Prostate gland (tissue), 2 donors: ENCODE measurements at regions not wholly inside any gene's neighbourhood (a gene's known extent, or its start where the extent isn't known, plus 50 kb on each side); places are given as distances from the start of the nearest gene placed in this dataset.

Source experiments
- DNase-seq: peaks from one replicate; pipeline ENCODE4 v3.0.0-alpha.2; 2019; ENCODE audit warnings: low spot score
- H3K27ac ChIP-seq, 2 donors: fragments of 200-600 bp; sonication (generic); 2 replicates each; pipeline ENCODE4 v1.5.1; 2017 to 2019
- H3K27me3 ChIP-seq: fragments of 200-600 bp; sonication (generic); replicated peaks from 2 replicates; pipeline ENCODE4 v1.5.1; 2019; ENCODE audit not compliant: insufficient read depth
- H3K36me3 ChIP-seq, 2 donors: fragments of 200-600 bp; sonication (generic); 1 replicate in 1 of 2; 2 replicates in 1 of 2; pipeline versions ENCODE4 v1.5.1 to v1.8.1; 2017 to 2019
- H3K4me1 ChIP-seq: fragments of 200-600 bp; sonication (generic); replicated peaks from 2 replicates; pipeline ENCODE4 v1.5.1; 2019
- H3K4me3 ChIP-seq, 2 donors: fragments of 200-600 bp; sonication (generic); 2 replicates each; pipeline ENCODE4 v1.5.1; 2017 to 2019
- H3K9me3 ChIP-seq: fragments of 200-600 bp; sonication (generic); 2 replicates; pipeline ENCODE4 v1.5.1; 2017
- POLR2A ChIP-seq: fragments of 450-650 bp; IDR thresholded peaks from one replicate; pipeline ENCODE4 v1.6.1; 2016; ENCODE audit warnings: antibody characterized with exemption, mild to moderate bottlenecking
- POLR2AphosphoS5 ChIP-seq: sonication (generic); formaldehyde crosslinking; IDR thresholded peaks from one replicate; pipeline ENCODE4 v1.6.1; 2017; ENCODE audit warnings: antibody characterized with exemption
- WGBS: methylation state at CpG from one replicate; pipeline ENCODE4 v1.1.5; 2018; 5-methylcytosine and 5-hydroxymethylcytosine counted together
- intact Hi-C: fragments of 100-400 bp; cut with DNase I; formaldehyde crosslinking; loops from one replicate; pipeline ENCODE4 v1.14.2; 2022
- TF ChIP-seq, protein P1 (sequence below), 4 experiments: fragments of 200-600 bp in 2 of 4; fragments of 450-650 bp in 2 of 4; sonication (generic) in 2 of 4; IDR thresholded peaks; 1 replicate in 3 of 4; 2 replicates in 1 of 4; pipeline ENCODE4 v1.5.1; 2016 to 2019; ENCODE audit warnings: antibody characterized with exemption in 4 of 4, mild to moderate bottlenecking in 2 of 4, moderate library complexity in 2 of 4

DNA sequence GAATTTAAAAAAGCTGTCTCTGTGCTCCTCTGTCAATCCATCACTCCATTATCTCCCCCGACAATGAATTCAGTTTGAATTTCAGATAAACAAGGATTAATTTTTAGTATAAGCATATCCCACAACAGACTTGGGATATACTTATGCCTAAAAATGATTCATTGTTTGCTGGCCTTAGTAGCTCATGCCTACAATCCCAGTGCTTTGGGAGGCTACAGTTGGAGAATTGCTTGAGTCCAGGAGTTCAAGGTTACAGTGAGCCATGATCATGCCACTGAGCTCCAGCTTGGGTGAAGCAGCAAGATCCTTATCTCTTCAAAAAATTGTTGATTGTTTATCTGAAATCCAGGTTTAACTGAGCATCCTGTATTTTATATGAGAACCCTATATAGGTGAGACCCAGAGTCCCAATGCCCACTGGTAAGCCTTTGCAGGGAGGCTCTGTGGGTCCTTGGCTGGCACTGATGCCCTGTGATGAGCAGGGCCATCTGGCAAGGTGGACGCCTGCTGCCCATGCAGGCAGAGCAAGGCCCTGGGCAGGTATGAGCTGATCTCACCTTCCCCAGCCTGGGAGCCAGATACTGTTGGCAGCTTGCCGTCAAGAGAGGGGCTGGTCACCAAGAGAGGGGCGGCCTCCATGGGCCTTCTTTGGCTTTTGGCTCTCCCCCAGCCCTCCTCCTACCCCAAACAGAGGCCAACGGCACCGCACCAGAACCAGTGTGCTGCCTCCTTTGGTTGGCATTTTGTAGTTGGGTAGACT is 158.7 kb downstream of the SEC14L1 start:
- no peaks in the 10 kb centered on the region for H3K27me3 ChIP-seq
- H3K4me1 ChIP-seq: no peaks in the 10 kb centered on the region
- WGBS: 87% methylated on average over 6 of the region's 6 CpGs
- no peaks in the 10 kb centered on the region for H3K9me3 ChIP-seq
- no peak overlapping the region for H3K27ac ChIP-seq
- no peak overlapping the region for H3K4me3 ChIP-seq
- intact Hi-C loops: no loop called here
- DNase-seq: no peak
- TF ChIP-seq POLR2A (no peak), POLR2AphosphoS5 (no peak)
- TF ChIP-seq, protein P1, sequence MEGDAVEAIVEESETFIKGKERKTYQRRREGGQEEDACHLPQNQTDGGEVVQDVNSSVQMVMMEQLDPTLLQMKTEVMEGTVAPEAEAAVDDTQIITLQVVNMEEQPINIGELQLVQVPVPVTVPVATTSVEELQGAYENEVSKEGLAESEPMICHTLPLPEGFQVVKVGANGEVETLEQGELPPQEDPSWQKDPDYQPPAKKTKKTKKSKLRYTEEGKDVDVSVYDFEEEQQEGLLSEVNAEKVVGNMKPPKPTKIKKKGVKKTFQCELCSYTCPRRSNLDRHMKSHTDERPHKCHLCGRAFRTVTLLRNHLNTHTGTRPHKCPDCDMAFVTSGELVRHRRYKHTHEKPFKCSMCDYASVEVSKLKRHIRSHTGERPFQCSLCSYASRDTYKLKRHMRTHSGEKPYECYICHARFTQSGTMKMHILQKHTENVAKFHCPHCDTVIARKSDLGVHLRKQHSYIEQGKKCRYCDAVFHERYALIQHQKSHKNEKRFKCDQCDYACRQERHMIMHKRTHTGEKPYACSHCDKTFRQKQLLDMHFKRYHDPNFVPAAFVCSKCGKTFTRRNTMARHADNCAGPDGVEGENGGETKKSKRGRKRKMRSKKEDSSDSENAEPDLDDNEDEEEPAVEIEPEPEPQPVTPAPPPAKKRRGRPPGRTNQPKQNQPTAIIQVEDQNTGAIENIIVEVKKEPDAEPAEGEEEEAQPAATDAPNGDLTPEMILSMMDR (IDR thresholded peaks at IDR 0.05): no peak
- H3K36me3 ChIP-seq: no peaks in the 10 kb centered on the region

DNA sequence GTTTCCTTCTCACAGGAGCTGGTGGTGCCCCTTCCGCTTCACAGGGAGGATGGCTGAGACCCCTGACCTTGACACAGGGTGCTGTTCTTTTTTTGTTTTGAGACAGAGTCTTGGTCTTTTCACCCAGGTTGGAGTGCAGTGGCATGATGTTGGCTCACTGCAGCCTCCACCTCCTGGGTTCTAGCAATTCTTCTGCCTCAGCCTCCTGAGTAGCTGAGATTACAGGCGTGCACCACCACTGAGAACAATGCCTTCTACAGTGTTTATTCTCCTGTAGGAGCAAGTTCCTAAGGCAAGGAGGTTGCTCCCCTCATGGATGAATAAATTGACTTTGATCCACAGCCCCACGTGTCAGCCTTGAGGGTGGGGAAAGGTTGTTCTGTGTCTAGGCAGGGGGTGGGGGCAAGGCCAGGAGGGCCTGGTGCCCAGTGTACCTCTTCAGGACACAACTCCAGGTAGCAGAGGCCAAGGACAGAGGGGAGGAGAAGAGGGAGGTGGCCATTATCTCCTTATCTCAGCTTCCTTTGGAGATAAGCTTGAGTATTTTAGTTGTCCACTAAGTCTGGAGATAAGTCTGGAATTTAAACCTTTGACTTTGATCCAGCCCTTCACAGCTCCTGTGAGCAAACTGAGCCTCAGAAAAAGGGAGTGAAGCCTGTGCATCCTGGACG is 159.4 kb downstream of the SEC14L1 start:
- TF ChIP-seq, protein P1 (IDR thresholded peaks at IDR 0.05): no peak
- TF ChIP-seq POLR2A (no peak), POLR2AphosphoS5 (no peak)
- intact Hi-C loops: no loop called here
- no peak for DNase-seq

DNA sequence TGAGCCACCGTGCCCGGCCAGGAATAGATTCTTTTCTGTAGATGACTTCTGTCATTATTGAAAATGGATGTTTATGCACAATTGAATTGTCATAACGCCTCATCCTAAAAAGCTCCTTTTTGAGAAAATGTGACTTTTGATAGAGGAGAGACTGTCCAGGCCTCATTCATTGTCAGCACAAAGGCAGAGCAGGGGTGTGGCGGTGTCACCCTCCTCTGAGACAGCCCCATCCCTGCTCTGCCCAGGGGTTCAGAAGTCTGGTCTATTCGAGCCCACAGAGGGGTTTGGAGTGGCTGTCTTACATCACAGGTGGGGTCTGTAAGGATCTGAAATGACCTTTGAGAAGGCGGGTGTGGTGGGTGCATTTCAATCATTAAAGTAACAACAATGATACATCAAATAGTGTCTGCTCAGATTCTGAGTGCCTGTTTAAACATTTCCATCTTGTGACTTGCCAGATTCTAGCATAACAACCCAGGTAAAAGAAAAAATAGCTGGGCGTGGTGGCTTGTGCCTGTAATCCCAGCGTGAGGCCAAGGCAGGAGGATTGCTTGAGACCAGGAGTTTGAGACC is 161.0 kb downstream of the SEC14L1 start:
- intact Hi-C loops: no loop called here
- H3K4me1 ChIP-seq: no peaks in the 10 kb centered on the region
- no peak overlapping the region for H3K4me3 ChIP-seq
- no peaks in the 10 kb centered on the region for H3K9me3 ChIP-seq
- WGBS: 77% methylated on average over 8 of the region's 8 CpGs
- H3K27me3 ChIP-seq: no peaks in the 10 kb centered on the region
- H3K27ac ChIP-seq: no peak overlapping the region
- no peak for DNase-seq
- no peaks in the 10 kb centered on the region for H3K36me3 ChIP-seq
- TF ChIP-seq POLR2A (no peak), POLR2AphosphoS5 (no peak)
- TF ChIP-seq, protein P1 (IDR thresholded peaks at IDR 0.05): no peak

More for the DNA sequence above, 159.4 kb downstream of the SEC14L1 start:
- 74% methylated on average over 4 of the region's 4 CpGs for WGBS
- no peaks in the 10 kb centered on the region for H3K9me3 ChIP-seq
- no peaks in the 10 kb centered on the region for H3K36me3 ChIP-seq
- H3K27me3 ChIP-seq: no peaks in the 10 kb centered on the region
- no peak overlapping the region for H3K4me3 ChIP-seq
- H3K4me1 ChIP-seq: no peaks in the 10 kb centered on the region
- H3K27ac ChIP-seq: no peak overlapping the region

DNA sequence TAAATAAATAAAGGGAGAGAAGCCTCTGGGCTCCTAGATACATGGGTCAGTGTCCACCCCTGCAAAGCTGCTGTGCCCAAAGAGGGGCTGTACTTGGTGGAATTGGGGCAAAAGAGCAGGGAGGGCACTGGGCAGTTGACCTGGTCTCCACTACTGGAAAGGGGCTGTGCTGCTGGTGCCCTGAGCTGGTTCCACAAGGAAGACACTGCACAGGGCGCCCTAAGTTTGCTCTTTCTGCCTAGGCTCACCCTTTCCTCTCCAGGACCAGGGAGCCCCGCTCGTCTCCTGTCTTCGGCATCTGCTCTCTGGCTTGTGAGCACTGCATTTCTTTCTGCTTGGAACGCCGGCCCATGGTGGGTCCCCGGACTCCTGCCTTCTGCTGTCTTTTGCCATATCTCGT is 161.9 kb downstream of the SEC14L1 start:
- no peak for DNase-seq
- Histone ChIP-seq H3K4me1 (no peaks in the 10 kb centered on the region), H3K36me3 (no peaks in the 10 kb centered on the region), H3K27me3 (no peaks in the 10 kb centered on the region), H3K27ac (no peak overlapping the region), H3K4me3 (no peak overlapping the region), H3K9me3 (no peaks in the 10 kb centered on the region)
- intact Hi-C loops: no loop called here
- TF ChIP-seq, protein P1 (IDR thresholded peaks at IDR 0.05): no peak
- TF ChIP-seq POLR2A (no peak), POLR2AphosphoS5 (no peak)
- 93% methylated on average over 8 of the region's 8 CpGs for WGBS
